ENCODE measurements at regions not wholly inside any gene's neighbourhood (a gene's known extent, or its start where the extent isn't known, plus 50 kb on each side); places are given as distances from the start of the nearest gene placed in this dataset.

- Histone ChIP-seq H3K27me3 (ENCODE audit: control insufficient read depth in 2 of 2, insufficient read depth in 1 of 2, low read length in 1 of 2) (no peaks in the 10 kb centered on the region), H3K4me3 (ENCODE audit: low read length in 2 of 2) (no peak overlapping the region), H3K4me1 (ENCODE audit: control insufficient read depth in 2 of 2, insufficient read depth in 2 of 2, low read length in 2 of 2) (no peaks in the 10 kb centered on the region), H3K27ac (ENCODE audit: low read depth in 1 of 2, low read length in 1 of 2) (no peak overlapping the region), H3K9me3 (ENCODE audit: control insufficient read depth in 2 of 2, insufficient read depth in 1 of 2, low read length in 1 of 2) (no peaks in the 10 kb centered on the region), H3K36me3 (ENCODE audit: control insufficient read depth in 2 of 2, insufficient read depth in 2 of 2, low read length in 1 of 2) (no peaks in the 10 kb centered on the region)
- no peak for DNase-seq (ENCODE audit: low read depth in 6 of 9, low spot score in 9 of 9)
- 87% methylated on average over 1 of the region's 1 CpG for WGBS
Observed at GRCh38 chr9:81250606-81251005, 438.7 kb downstream of the TLE1 start.

- Histone ChIP-seq H3K27ac (ENCODE audit: low read depth in 1 of 2, low read length in 1 of 2) (no peak overlapping the region), H3K36me3 (ENCODE audit: control insufficient read depth in 2 of 2, insufficient read depth in 2 of 2, low read length in 1 of 2) (no peaks in the 10 kb centered on the region), H3K4me1 (ENCODE audit: control insufficient read depth in 2 of 2, insufficient read depth in 2 of 2, low read length in 2 of 2) (no peaks in the 10 kb centered on the region), H3K27me3 (ENCODE audit: control insufficient read depth in 2 of 2, insufficient read depth in 1 of 2, low read length in 1 of 2) (no peaks in the 10 kb centered on the region), H3K4me3 (ENCODE audit: low read length in 2 of 2) (no peak overlapping the region), H3K9me3 (ENCODE audit: control insufficient read depth in 2 of 2, insufficient read depth in 1 of 2, low read length in 1 of 2) (no peaks in the 10 kb centered on the region)
- 94% methylated on average over 3 of the region's 3 CpGs for WGBS
- DNase-seq (ENCODE audit: low read depth in 6 of 9, low spot score in 9 of 9): no peak
Observed at GRCh38 chr9:81250041-81250440, 439.3 kb downstream of the TLE1 start.

GRCh38 chr9:81245254-81245956 lies 443.9 kb downstream of the TLE1 start:
- DNase-seq (ENCODE audit: low read depth in 6 of 9, low spot score in 9 of 9): no peak
- Histone ChIP-seq H3K27me3 (ENCODE audit: control insufficient read depth in 2 of 2, insufficient read depth in 1 of 2, low read length in 1 of 2) (no peaks in the 10 kb centered on the region), H3K4me1 (ENCODE audit: control insufficient read depth in 2 of 2, insufficient read depth in 2 of 2, low read length in 2 of 2) (no peaks in the 10 kb centered on the region), H3K4me3 (ENCODE audit: low read length in 2 of 2) (no peak overlapping the region), H3K27ac (ENCODE audit: low read depth in 1 of 2, low read length in 1 of 2) (no peak overlapping the region), H3K9me3 (ENCODE audit: control insufficient read depth in 2 of 2, insufficient read depth in 1 of 2, low read length in 1 of 2) (no peaks in the 10 kb centered on the region), H3K36me3 (ENCODE audit: control insufficient read depth in 2 of 2, insufficient read depth in 2 of 2, low read length in 1 of 2) (no peaks in the 10 kb centered on the region)
- 95% methylated on average over 5 of the region's 5 CpGs for WGBS

GRCh38 chr9:81244631-81245030 lies 444.7 kb downstream of the TLE1 start:
- H3K27me3 ChIP-seq (ENCODE audit: control insufficient read depth in 2 of 2, insufficient read depth in 1 of 2, low read length in 1 of 2): no peaks in the 10 kb centered on the region
- no peak overlapping the region for H3K27ac ChIP-seq (ENCODE audit: low read depth in 1 of 2, low read length in 1 of 2)
- DNase-seq (ENCODE audit: low read depth in 6 of 9, low spot score in 9 of 9): no peak

GRCh38 chr9:81242866-81243265 lies 446.5 kb downstream of the TLE1 start:
- Histone ChIP-seq H3K4me3 (ENCODE audit: low read length in 2 of 2) (no peak overlapping the region), H3K27ac (ENCODE audit: low read depth in 1 of 2, low read length in 1 of 2) (no peak overlapping the region), H3K36me3 (ENCODE audit: control insufficient read depth in 2 of 2, insufficient read depth in 2 of 2, low read length in 1 of 2) (no peaks in the 10 kb centered on the region), H3K9me3 (ENCODE audit: control insufficient read depth in 2 of 2, insufficient read depth in 1 of 2, low read length in 1 of 2) (no peaks in the 10 kb centered on the region), H3K27me3 (ENCODE audit: control insufficient read depth in 2 of 2, insufficient read depth in 1 of 2, low read length in 1 of 2) (no peaks in the 10 kb centered on the region), H3K4me1 (ENCODE audit: control insufficient read depth in 2 of 2, insufficient read depth in 2 of 2, low read length in 2 of 2) (no peaks in the 10 kb centered on the region)
- 93% methylated on average over 1 of the region's 1 CpG for WGBS
- no peak for DNase-seq (ENCODE audit: low read depth in 6 of 9, low spot score in 9 of 9)

More at GRCh38 chr9:81244631-81245030, 444.7 kb downstream of the TLE1 start:
- Histone ChIP-seq H3K9me3 (ENCODE audit: control insufficient read depth in 2 of 2, insufficient read depth in 1 of 2, low read length in 1 of 2) (no peaks in the 10 kb centered on the region), H3K4me1 (ENCODE audit: control insufficient read depth in 2 of 2, insufficient read depth in 2 of 2, low read length in 2 of 2) (no peaks in the 10 kb centered on the region), H3K4me3 (ENCODE audit: low read length in 2 of 2) (no peak overlapping the region), H3K36me3 (ENCODE audit: control insufficient read depth in 2 of 2, insufficient read depth in 2 of 2, low read length in 1 of 2) (no peaks in the 10 kb centered on the region)
- whole genome bisulfite sequencing: 95% methylated on average over 1 of the region's 1 CpG

- H3K27ac ChIP-seq (ENCODE audit: low read depth in 1 of 2, low read length in 1 of 2): no peak overlapping the region
- H3K9me3 ChIP-seq (ENCODE audit: control insufficient read depth in 2 of 2, insufficient read depth in 1 of 2, low read length in 1 of 2): no peaks in the 10 kb centered on the region
- H3K4me3 ChIP-seq (ENCODE audit: low read length in 2 of 2): no peak overlapping the region
- H3K4me1 ChIP-seq (ENCODE audit: control insufficient read depth in 2 of 2, insufficient read depth in 2 of 2, low read length in 2 of 2): no peaks in the 10 kb centered on the region
- DNase-seq (ENCODE audit: low read depth in 6 of 9, low spot score in 9 of 9): no peak
- no peaks in the 10 kb centered on the region for H3K27me3 ChIP-seq (ENCODE audit: control insufficient read depth in 2 of 2, insufficient read depth in 1 of 2, low read length in 1 of 2)
- no peaks in the 10 kb centered on the region for H3K36me3 ChIP-seq (ENCODE audit: control insufficient read depth in 2 of 2, insufficient read depth in 2 of 2, low read length in 1 of 2)
Observed at GRCh38 chr9:81239388-81239787, 450.0 kb downstream of the TLE1 start.

- DNase-seq (ENCODE audit: low read depth in 6 of 9, low spot score in 9 of 9): no peak
- H3K4me1 ChIP-seq (ENCODE audit: control insufficient read depth in 2 of 2, insufficient read depth in 2 of 2, low read length in 2 of 2): no peaks in the 10 kb centered on the region
- 88% methylated on average over 3 of the region's 3 CpGs for WGBS
- no peak overlapping the region for H3K27ac ChIP-seq (ENCODE audit: low read depth in 1 of 2, low read length in 1 of 2)
- no peaks in the 10 kb centered on the region for H3K9me3 ChIP-seq (ENCODE audit: control insufficient read depth in 2 of 2, insufficient read depth in 1 of 2, low read length in 1 of 2)
- no peaks in the 10 kb centered on the region for H3K27me3 ChIP-seq (ENCODE audit: control insufficient read depth in 2 of 2, insufficient read depth in 1 of 2, low read length in 1 of 2)
- no peaks in the 10 kb centered on the region for H3K36me3 ChIP-seq (ENCODE audit: control insufficient read depth in 2 of 2, insufficient read depth in 2 of 2, low read length in 1 of 2)
- no peak overlapping the region for H3K4me3 ChIP-seq (ENCODE audit: low read length in 2 of 2)
Observed at GRCh38 chr9:81237565-81238231, 451.6 kb downstream of the TLE1 start.

GRCh38 chr9:81234924-81235610 lies 454.3 kb downstream of the TLE1 start:
- 91% methylated on average over 6 of the region's 6 CpGs for WGBS

GRCh38 chr9:81231011-81231410 lies 458.3 kb downstream of the TLE1 start:
- DNase-seq (ENCODE audit: low read depth in 6 of 9, low spot score in 9 of 9): no peak
- Histone ChIP-seq H3K4me1 (ENCODE audit: control insufficient read depth in 2 of 2, insufficient read depth in 2 of 2, low read length in 2 of 2) (no peaks in the 10 kb centered on the region), H3K9me3 (ENCODE audit: control insufficient read depth in 2 of 2, insufficient read depth in 1 of 2, low read length in 1 of 2) (no peaks in the 10 kb centered on the region), H3K27me3 (ENCODE audit: control insufficient read depth in 2 of 2, insufficient read depth in 1 of 2, low read length in 1 of 2) (no peaks in the 10 kb centered on the region), H3K27ac (ENCODE audit: low read depth in 1 of 2, low read length in 1 of 2) (no peak overlapping the region), H3K36me3 (ENCODE audit: control insufficient read depth in 2 of 2, insufficient read depth in 2 of 2, low read length in 1 of 2) (no peaks in the 10 kb centered on the region), H3K4me3 (ENCODE audit: low read length in 2 of 2) (no peak overlapping the region)
- WGBS: 0% methylated on average over 1 of the region's 1 CpG

More at GRCh38 chr9:81234924-81235610, 454.3 kb downstream of the TLE1 start:
- H3K27me3 ChIP-seq (ENCODE audit: control insufficient read depth in 2 of 2, insufficient read depth in 1 of 2, low read length in 1 of 2): no peaks in the 10 kb centered on the region
- no peaks in the 10 kb centered on the region for H3K4me1 ChIP-seq (ENCODE audit: control insufficient read depth in 2 of 2, insufficient read depth in 2 of 2, low read length in 2 of 2)
- H3K27ac ChIP-seq (ENCODE audit: low read depth in 1 of 2, low read length in 1 of 2): no peak overlapping the region
- no peaks in the 10 kb centered on the region for H3K36me3 ChIP-seq (ENCODE audit: control insufficient read depth in 2 of 2, insufficient read depth in 2 of 2, low read length in 1 of 2)
- H3K9me3 ChIP-seq (ENCODE audit: control insufficient read depth in 2 of 2, insufficient read depth in 1 of 2, low read length in 1 of 2): no peaks in the 10 kb centered on the region
- no peak overlapping the region for H3K4me3 ChIP-seq (ENCODE audit: low read length in 2 of 2)
- no peak for DNase-seq (ENCODE audit: low read depth in 6 of 9, low spot score in 9 of 9)
